Endodermal cell (in vitro differentiated cells): ENCODE measurements at regions not wholly inside any gene's neighbourhood (a gene's known extent, or its start where the extent isn't known, plus 50 kb on each side); places are given as distances from the start of the nearest gene placed in this dataset.

ENCODE experiments used
- DNase-seq: peaks from one replicate; pipeline ENCODE4 v3.0.0-alpha.2; 2017
- H3K27ac ChIP-seq: 2 replicates; pipeline ENCODE4 v1.5.1; 2013; ENCODE audit warnings: mild to moderate bottlenecking, low read depth, low read length, moderate library complexity
- H3K27me3 ChIP-seq: 2 replicates; pipeline ENCODE4 v1.6.1; 2013; ENCODE audit warnings: mild to moderate bottlenecking, low read length, moderate library complexity; ENCODE audit not compliant: insufficient read depth, control insufficient read depth, poor library complexity, severe bottlenecking
- H3K36me3 ChIP-seq: 2 replicates; pipeline ENCODE4 v1.7.0; 2013; ENCODE audit warnings: mild to moderate bottlenecking, low read length, moderate library complexity; ENCODE audit not compliant: control insufficient read depth, insufficient read depth
- H3K4me1 ChIP-seq: one replicate; pipeline ENCODE4 v1.7.0; 2013; ENCODE audit warnings: low read length; ENCODE audit not compliant: control insufficient read depth, insufficient read depth
- H3K4me3 ChIP-seq: 2 replicates; pipeline ENCODE4 v1.5.1; 2013; ENCODE audit warnings: mild to moderate bottlenecking, low read length, moderate library complexity
- H3K9ac ChIP-seq: 2 replicates; pipeline ENCODE4 v1.6.1; 2013; ENCODE audit warnings: mild to moderate bottlenecking, low read length, moderate library complexity; ENCODE audit not compliant: poor library complexity, severe bottlenecking; ENCODE audit errors: extremely low read depth
- H3K9me3 ChIP-seq: 2 replicates; pipeline ENCODE4 v1.6.1; 2013; ENCODE audit warnings: mild to moderate bottlenecking, low read length, moderate library complexity; ENCODE audit not compliant: control insufficient read depth
- H3K27ac Mint-ChIP-seq: 2 replicates; pipeline ENCODE4 v1.8.0; 2020; ENCODE audit warnings: mixed read lengths
- H3K27me3 Mint-ChIP-seq: 2 replicates; pipeline ENCODE4 v1.8.0; 2021; ENCODE audit warnings: mild to moderate bottlenecking, mixed read lengths; ENCODE audit not compliant: insufficient read depth
- H3K36me3 Mint-ChIP-seq: 2 replicates; pipeline ENCODE4 v1.8.0; 2020; ENCODE audit warnings: low read depth, mixed read lengths
- H3K4me1 Mint-ChIP-seq: 2 replicates; pipeline ENCODE4 v1.8.0; 2020; ENCODE audit warnings: mixed read lengths
- H3K4me3 Mint-ChIP-seq: 2 replicates; pipeline ENCODE4 v1.8.0; 2020; ENCODE audit warnings: mild to moderate bottlenecking, moderate library complexity, mixed read lengths
- H3K9me3 Mint-ChIP-seq: 2 replicates; pipeline ENCODE4 v1.8.0; 2020; ENCODE audit warnings: mild to moderate bottlenecking, mixed read lengths
- WGBS, 2 experiments: methylation state at CpG; one replicate each; pipeline versions ENCODE4 v1.1.5 to v1.1.7; 2013; ENCODE audit warnings: missing lambda C conversion rate in 2 of 2, mixed read lengths in 1 of 2; ENCODE audit not compliant: insufficient coverage in 1 of 2, insufficient read length in 1 of 2; 5-methylcytosine and 5-hydroxymethylcytosine counted together
- TF ChIP-seq, protein P1 (sequence below): fragments of 200-600 bp; sonication (generic); conservative IDR thresholded peaks from 2 replicates; pipeline ENCODE4 v1.5.0; 2021; ENCODE audit warnings: antibody characterized with exemption, mild to moderate bottlenecking

DNA sequence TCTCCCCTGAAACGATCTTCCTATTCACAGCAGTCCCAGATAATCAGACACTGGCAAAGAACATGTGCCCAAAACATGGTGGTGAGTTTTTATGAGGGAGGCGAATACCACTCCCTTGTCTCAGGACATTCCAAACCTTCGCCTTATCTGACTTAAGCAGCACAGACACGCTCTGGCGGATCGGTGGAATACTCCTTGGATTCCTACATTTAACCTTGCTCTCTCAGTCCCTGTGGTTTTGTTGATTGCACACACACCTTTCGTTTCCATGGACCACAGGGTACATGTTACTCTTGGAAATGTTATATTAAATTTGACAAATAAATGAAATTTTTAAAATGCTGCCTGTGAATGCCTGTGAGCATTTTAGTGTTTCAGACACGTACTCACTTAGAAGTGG is 87.8 kb upstream of the CPEB4 start:
- no peaks in the 10 kb centered on the region for H3K4me1 ChIP-seq
- no peak overlapping the region for H3K27ac ChIP-seq
- Mint-ChIP-seq H3K4me3 (no peak overlapping the region), H3K9me3 (peaks cover 8% of the 10 kb centered on the region), H3K36me3 (no peaks in the 10 kb centered on the region), H3K27me3 (no peaks in the 10 kb centered on the region), H3K4me1 (no peaks in the 10 kb centered on the region), H3K27ac (no peak overlapping the region)
- H3K9ac ChIP-seq, result no peak overlapping the region
- no peaks in the 10 kb centered on the region for H3K36me3 ChIP-seq
- no peak for DNase-seq
- TF ChIP-seq, protein P1, sequence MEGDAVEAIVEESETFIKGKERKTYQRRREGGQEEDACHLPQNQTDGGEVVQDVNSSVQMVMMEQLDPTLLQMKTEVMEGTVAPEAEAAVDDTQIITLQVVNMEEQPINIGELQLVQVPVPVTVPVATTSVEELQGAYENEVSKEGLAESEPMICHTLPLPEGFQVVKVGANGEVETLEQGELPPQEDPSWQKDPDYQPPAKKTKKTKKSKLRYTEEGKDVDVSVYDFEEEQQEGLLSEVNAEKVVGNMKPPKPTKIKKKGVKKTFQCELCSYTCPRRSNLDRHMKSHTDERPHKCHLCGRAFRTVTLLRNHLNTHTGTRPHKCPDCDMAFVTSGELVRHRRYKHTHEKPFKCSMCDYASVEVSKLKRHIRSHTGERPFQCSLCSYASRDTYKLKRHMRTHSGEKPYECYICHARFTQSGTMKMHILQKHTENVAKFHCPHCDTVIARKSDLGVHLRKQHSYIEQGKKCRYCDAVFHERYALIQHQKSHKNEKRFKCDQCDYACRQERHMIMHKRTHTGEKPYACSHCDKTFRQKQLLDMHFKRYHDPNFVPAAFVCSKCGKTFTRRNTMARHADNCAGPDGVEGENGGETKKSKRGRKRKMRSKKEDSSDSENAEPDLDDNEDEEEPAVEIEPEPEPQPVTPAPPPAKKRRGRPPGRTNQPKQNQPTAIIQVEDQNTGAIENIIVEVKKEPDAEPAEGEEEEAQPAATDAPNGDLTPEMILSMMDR, result no peak
- H3K4me3 ChIP-seq, result no peak overlapping the region
- 96 to 98% methylated on average over 6 to 8 of the region's 8 CpGs for WGBS, 2 experiments
- no peaks in the 10 kb centered on the region for H3K27me3 ChIP-seq
- H3K9me3 ChIP-seq, result peaks cover 9% of the 10 kb centered on the region

DNA sequence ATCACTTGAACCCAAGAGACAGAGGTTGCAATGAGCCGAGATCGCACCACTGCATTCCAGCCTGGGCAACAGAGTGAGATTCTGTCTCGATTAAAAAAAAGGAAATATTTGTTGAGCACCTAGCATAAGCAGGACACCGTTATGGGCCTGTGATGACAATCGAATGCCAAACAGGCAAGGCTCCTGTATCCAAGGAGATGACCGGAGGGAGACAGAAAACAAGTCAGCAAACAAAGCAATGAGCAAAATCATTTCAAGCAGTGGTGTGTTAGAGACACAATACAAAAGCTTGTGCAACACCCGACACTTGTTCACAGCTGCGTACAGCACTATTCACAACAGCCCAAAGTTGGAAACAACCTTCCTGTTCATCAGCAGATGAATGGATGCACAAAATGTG is 87.1 kb upstream of the CPEB4 start:
- Histone ChIP-seq H3K9me3 (peaks cover 9% of the 10 kb centered on the region), H3K27me3 (no peaks in the 10 kb centered on the region), H3K36me3 (no peaks in the 10 kb centered on the region), H3K4me1 (no peaks in the 10 kb centered on the region), H3K4me3 (no peak overlapping the region), H3K9ac (no peak overlapping the region), H3K27ac (no peak overlapping the region)
- 90 to 91% methylated on average over 8 of the region's 8 CpGs for WGBS, 2 experiments
- no peak overlapping the region for H3K27ac Mint-ChIP-seq
- H3K9me3 Mint-ChIP-seq, result peaks cover 8% of the 10 kb centered on the region
- no peak for DNase-seq
- TF ChIP-seq, protein P1, result no peak
- no peaks in the 10 kb centered on the region for H3K27me3 Mint-ChIP-seq
- no peaks in the 10 kb centered on the region for H3K4me1 Mint-ChIP-seq
- H3K36me3 Mint-ChIP-seq, result no peaks in the 10 kb centered on the region
- H3K4me3 Mint-ChIP-seq, result no peak overlapping the region

DNA sequence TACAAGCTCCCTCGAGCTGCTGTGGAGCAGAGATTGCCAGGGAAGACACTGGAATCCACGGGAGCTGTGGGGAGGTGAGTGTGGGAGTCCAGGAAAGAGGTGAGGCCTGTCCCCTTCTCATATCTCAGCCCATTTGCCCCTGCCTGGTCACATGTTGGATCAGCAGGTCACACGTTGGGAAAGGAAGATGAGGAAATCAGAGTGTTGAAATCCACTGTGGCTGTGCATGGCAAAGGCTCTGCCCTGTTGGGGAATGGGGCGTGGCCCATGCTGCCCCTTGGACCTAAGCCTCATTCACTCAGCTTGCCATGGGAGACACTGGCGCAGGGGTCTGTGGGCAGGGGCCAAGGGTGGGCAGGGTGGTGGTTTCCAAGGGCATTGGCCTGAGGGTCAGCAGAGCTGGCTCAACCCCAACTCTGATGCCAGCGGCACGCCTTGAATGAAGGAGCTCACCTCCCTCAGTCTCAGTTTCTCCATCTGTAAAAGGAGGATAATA is 85.4 kb upstream of the CPEB4 start:
- Mint-ChIP-seq H3K4me1 (no peaks in the 10 kb centered on the region), H3K27me3 (no peaks in the 10 kb centered on the region), H3K27ac (no peak overlapping the region), H3K36me3 (no peaks in the 10 kb centered on the region), H3K4me3 (no peak overlapping the region), H3K9me3 (peaks cover 8% of the 10 kb centered on the region)
- Histone ChIP-seq H3K4me1 (no peaks in the 10 kb centered on the region), H3K4me3 (no peak overlapping the region), H3K36me3 (no peaks in the 10 kb centered on the region), H3K9me3 (peaks cover 9% of the 10 kb centered on the region), H3K9ac (no peak overlapping the region), H3K27ac (no peak overlapping the region), H3K27me3 (no peaks in the 10 kb centered on the region)
- TF ChIP-seq, protein P1, result no peak
- no peak for DNase-seq
- 91 to 100% methylated on average over 5 to 7 of the region's 7 CpGs for WGBS, 2 experiments
